Fibroblast of lung (primary cell): ENCODE measurements at regions not wholly inside any gene's neighbourhood (a gene's known extent, or its start where the extent isn't known, plus 50 kb on each side); places are given as distances from the start of the nearest gene placed in this dataset.
A peak's percentile ranks its signal among the peaks of the same experiment; 100 is the strongest.

ENCODE experiments used
- DNase-seq, 2 donors: peaks; one replicate each; pipeline versions ENCODE4 v3.0.0 to v3.0.0-alpha.2; 2010; ENCODE audit warnings: low read depth in 2 of 2
- H2AFZ ChIP-seq: 2 replicates; pipeline ENCODE4 v1.5.1; 2012; ENCODE audit warnings: low read length, control low read depth, inconsistent platforms
- H3K27ac ChIP-seq: 2 replicates; pipeline ENCODE4 v1.5.1; 2011; ENCODE audit warnings: low read length, control low read depth; ENCODE audit not compliant: insufficient read depth
- H3K27me3 ChIP-seq: 2 replicates; pipeline ENCODE4 v1.5.1; 2011; ENCODE audit warnings: mild to moderate bottlenecking, low read length; ENCODE audit not compliant: control insufficient read depth, insufficient read depth
- H3K36me3 ChIP-seq: 2 replicates; pipeline ENCODE4 v1.5.1; 2011; ENCODE audit warnings: low read length; ENCODE audit not compliant: control insufficient read depth, insufficient read depth
- H3K4me1 ChIP-seq: 2 replicates; pipeline ENCODE4 v1.5.1; 2011; ENCODE audit warnings: low read length; ENCODE audit not compliant: control insufficient read depth, insufficient read depth; ENCODE audit errors: extremely low read depth
- H3K4me2 ChIP-seq: 2 replicates; pipeline ENCODE4 v1.5.1; 2011; ENCODE audit warnings: low read length, control low read depth; ENCODE audit not compliant: insufficient read depth; ENCODE audit errors: extremely low read depth
- H3K4me3 ChIP-seq, 4 experiments: fragments of 200-600 bp in 1 of 4; sonication (generic) in 1 of 4; replicated peaks in 1 of 4; 2 replicates each; pipeline ENCODE4 v1.5.1; 2011 to 2016; ENCODE audit warnings: low read length in 4 of 4, low read depth in 3 of 4, mild to moderate bottlenecking in 3 of 4, control low read depth in 2 of 4, inconsistent platforms in 1 of 4, mixed read lengths in 1 of 4; ENCODE audit not compliant: insufficient read depth in 1 of 4; ENCODE audit errors: control extremely low read depth in 1 of 4
- H3K79me2 ChIP-seq: 2 replicates; pipeline ENCODE4 v1.5.1; 2012; ENCODE audit warnings: mild to moderate bottlenecking, low read length, inconsistent platforms; ENCODE audit not compliant: control insufficient read depth, insufficient read depth
- H3K9ac ChIP-seq: 2 replicates; pipeline ENCODE4 v1.5.1; 2011; ENCODE audit warnings: mild to moderate bottlenecking, low read length, control low read depth; ENCODE audit not compliant: insufficient read depth
- H3K9me3 ChIP-seq: 2 replicates; pipeline ENCODE4 v1.5.1; 2012; ENCODE audit warnings: low read depth, low read length; ENCODE audit not compliant: control insufficient read depth, insufficient read depth
- H4K20me1 ChIP-seq: 2 replicates; pipeline ENCODE4 v1.5.1; 2011; ENCODE audit warnings: low read length; ENCODE audit not compliant: control insufficient read depth, insufficient read depth; ENCODE audit errors: extremely low read depth
- EZH2 ChIP-seq: IDR thresholded peaks from 2 replicates; pipeline ENCODE4 v1.5.1; 2012; ENCODE audit warnings: low read length, control low read depth, mild to moderate bottlenecking; ENCODE audit errors: missing control alignments
- TF ChIP-seq, protein P1 (sequence below), 2 donors: IDR thresholded peaks in 1 of 2; conservative IDR thresholded peaks in 1 of 2; 1 replicate in 1 of 2; 2 replicates in 1 of 2; pipeline ENCODE4 v1.5.1; 2011 to 2012; ENCODE audit warnings: low read length in 2 of 2, control low read depth in 1 of 2, inconsistent platforms in 1 of 2, low read depth in 1 of 2, mild to moderate bottlenecking in 1 of 2

DNA sequence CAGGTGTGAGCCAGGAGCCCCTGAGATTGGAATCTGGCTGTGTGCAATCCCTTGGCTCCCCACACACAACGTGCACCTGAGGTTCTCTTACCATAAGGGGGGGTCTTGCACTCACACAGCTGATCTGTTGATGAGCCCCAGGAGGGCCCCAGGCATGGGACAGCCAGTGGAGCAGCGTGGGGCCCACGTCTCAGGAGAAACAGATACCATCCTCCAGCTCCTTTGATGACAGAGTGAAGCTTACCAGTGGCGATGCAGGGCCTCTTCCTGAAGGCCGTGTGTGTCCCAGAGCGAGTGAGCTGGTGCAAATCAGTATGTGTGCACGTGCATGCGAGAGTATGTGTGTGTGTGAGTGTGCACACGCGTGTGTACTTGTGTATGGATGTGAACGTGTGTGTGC is 287.4 kb downstream of the IRX1 start:
- no peaks in the 10 kb centered on the region for H3K36me3 ChIP-seq
- TF ChIP-seq, protein P1, sequence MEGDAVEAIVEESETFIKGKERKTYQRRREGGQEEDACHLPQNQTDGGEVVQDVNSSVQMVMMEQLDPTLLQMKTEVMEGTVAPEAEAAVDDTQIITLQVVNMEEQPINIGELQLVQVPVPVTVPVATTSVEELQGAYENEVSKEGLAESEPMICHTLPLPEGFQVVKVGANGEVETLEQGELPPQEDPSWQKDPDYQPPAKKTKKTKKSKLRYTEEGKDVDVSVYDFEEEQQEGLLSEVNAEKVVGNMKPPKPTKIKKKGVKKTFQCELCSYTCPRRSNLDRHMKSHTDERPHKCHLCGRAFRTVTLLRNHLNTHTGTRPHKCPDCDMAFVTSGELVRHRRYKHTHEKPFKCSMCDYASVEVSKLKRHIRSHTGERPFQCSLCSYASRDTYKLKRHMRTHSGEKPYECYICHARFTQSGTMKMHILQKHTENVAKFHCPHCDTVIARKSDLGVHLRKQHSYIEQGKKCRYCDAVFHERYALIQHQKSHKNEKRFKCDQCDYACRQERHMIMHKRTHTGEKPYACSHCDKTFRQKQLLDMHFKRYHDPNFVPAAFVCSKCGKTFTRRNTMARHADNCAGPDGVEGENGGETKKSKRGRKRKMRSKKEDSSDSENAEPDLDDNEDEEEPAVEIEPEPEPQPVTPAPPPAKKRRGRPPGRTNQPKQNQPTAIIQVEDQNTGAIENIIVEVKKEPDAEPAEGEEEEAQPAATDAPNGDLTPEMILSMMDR (conservative IDR thresholded peaks at IDR 0.05 in 1 of 2, IDR thresholded peaks at IDR 0.05 in 1 of 2; ENCODE audit: low read depth in 1 of 2, low read length in 2 of 2), result no peak
- no peak for TF ChIP-seq EZH2

GRCh38 chr5:3886524-3887451 is 291.2 kb downstream of the IRX1 start:
- Histone ChIP-seq H2AFZ (no peak overlapping the region), H3K27ac (no peak overlapping the region), H3K4me3 (no peak overlapping the region), H3K36me3 (no peaks in the 10 kb centered on the region), H3K4me2 (no peak overlapping the region), H3K4me1 (no peaks in the 10 kb centered on the region), H3K9ac (no peak overlapping the region), H3K27me3 (no peaks in the 10 kb centered on the region), H3K9me3 (no peaks in the 10 kb centered on the region), H3K79me2 (no peaks in the 10 kb centered on the region), H4K20me1 (no peaks in the 10 kb centered on the region)
- peak in 1 of 2 donors; percentile 44 for DNase-seq
- TF ChIP-seq EZH2, result no peak

More for the DNA sequence above, 287.4 kb downstream of the IRX1 start:
- Histone ChIP-seq H3K4me1 (no peaks in the 10 kb centered on the region), H2AFZ (no peak overlapping the region), H3K27ac (no peak overlapping the region), H3K9me3 (no peaks in the 10 kb centered on the region), H3K79me2 (no peaks in the 10 kb centered on the region), H4K20me1 (no peaks in the 10 kb centered on the region), H3K4me3 (no peak overlapping the region), H3K9ac (no peak overlapping the region), H3K4me2 (no peak overlapping the region), H3K27me3 (no peaks in the 10 kb centered on the region)
- DNase-seq, result no peak

GRCh38 chr5:3888310-3888709 is 292.7 kb downstream of the IRX1 start:
- Histone ChIP-seq H3K9me3 (no peaks in the 10 kb centered on the region), H3K36me3 (no peaks in the 10 kb centered on the region)

More at GRCh38 chr5:3888310-3888709, 292.7 kb downstream of the IRX1 start:
- no peaks in the 10 kb centered on the region for H3K79me2 ChIP-seq
- H4K20me1 ChIP-seq, result no peaks in the 10 kb centered on the region
- no peak overlapping the region for H3K27ac ChIP-seq
- H3K4me2 ChIP-seq, result no peak overlapping the region
- no peak overlapping the region for H3K9ac ChIP-seq
- TF ChIP-seq, protein P1 (conservative IDR thresholded peaks at IDR 0.05 in 1 of 2, IDR thresholded peaks at IDR 0.05 in 1 of 2; ENCODE audit: low read depth in 1 of 2, low read length in 2 of 2), result no peak
- no peak for TF ChIP-seq EZH2
- DNase-seq, result no peak
- H3K27me3 ChIP-seq, result no peaks in the 10 kb centered on the region
- H3K4me1 ChIP-seq, result no peaks in the 10 kb centered on the region
- no peak overlapping the region for H2AFZ ChIP-seq
- H3K4me3 ChIP-seq, result no peak overlapping the region
